Neural cell (in vitro differentiated cells): ENCODE measurements at regions not wholly inside any gene's neighbourhood (a gene's known extent, or its start where the extent isn't known, plus 50 kb on each side); places are given as distances from the start of the nearest gene placed in this dataset.

ENCODE experiments used
- H2AFZ ChIP-seq: fragments of 200-600, 300-800 bp; sonication (generic), shearing (Covaris generic); 2 replicates; pipeline ENCODE4 v1.6.0; 2014; ENCODE audit warnings: low read depth, mild to moderate bottlenecking, antibody characterized with exemption, low read length, moderate library complexity
- H3F3A ChIP-seq: fragments of 200-600 bp; shearing (Covaris generic); 2 replicates; pipeline ENCODE4 v1.6.1; 2016; ENCODE audit warnings: mild to moderate bottlenecking, moderate library complexity, mixed read lengths, antibody characterized with exemption, low read length; ENCODE audit not compliant: insufficient read depth, poor library complexity, severe bottlenecking
- H3K27ac ChIP-seq: fragments of 200-600, 300-800 bp; sonication (generic), shearing (Covaris generic); 2 replicates; pipeline ENCODE4 v1.5.1; 2014; ENCODE audit warnings: mild to moderate bottlenecking, low read length, moderate library complexity
- H3K27me3 ChIP-seq: fragments of 300-800, 200-600 bp; sonication (generic), shearing (Covaris generic); 2 replicates; pipeline ENCODE4 v1.6.0; 2014; ENCODE audit warnings: mild to moderate bottlenecking, low read depth, low read length, moderate library complexity; ENCODE audit not compliant: insufficient read depth
- H3K36me3 ChIP-seq: fragments of 300-800, 200-600 bp; sonication (generic), shearing (Covaris generic); 2 replicates; pipeline ENCODE4 v1.5.1; 2014; ENCODE audit warnings: mild to moderate bottlenecking, antibody characterized with exemption, low read length, moderate library complexity; ENCODE audit not compliant: insufficient read depth
- H3K4me2 ChIP-seq: fragments of 300-800, 200-600 bp; sonication (generic), shearing (Covaris generic); 2 replicates; pipeline ENCODE4 v1.6.0; 2014; ENCODE audit warnings: mild to moderate bottlenecking, low read length
- H3K4me3 ChIP-seq: fragments of 300-800, 200-600 bp; sonication (generic), shearing (Covaris generic); 2 replicates; pipeline ENCODE4 v1.5.1; 2014; ENCODE audit warnings: mild to moderate bottlenecking, low read length, moderate library complexity
- H3K79me2 ChIP-seq: fragments of 200-600 bp; shearing (Covaris generic); replicated peaks from 2 replicates; pipeline ENCODE4 v1.6.0; 2014; ENCODE audit warnings: mild to moderate bottlenecking, low read length, moderate library complexity; ENCODE audit not compliant: insufficient read depth
- H3K9ac ChIP-seq: fragments of 300-800, 200-600 bp; sonication (generic), shearing (Covaris generic); 2 replicates; pipeline ENCODE4 v1.6.1; 2016; ENCODE audit warnings: mild to moderate bottlenecking, low read length, mixed read lengths
- H3K9me2 ChIP-seq: fragments of 200-600 bp; shearing (Covaris generic); 2 replicates; pipeline ENCODE4 v1.6.1; 2016; ENCODE audit warnings: mild to moderate bottlenecking, low read length, mixed read lengths; ENCODE audit not compliant: insufficient read depth
- H3K9me3 ChIP-seq: fragments of 200-600, 300-800 bp; sonication (generic), shearing (Covaris generic); 2 replicates; pipeline ENCODE4 v1.6.1; 2016; ENCODE audit warnings: mild to moderate bottlenecking, mixed run types, low read length, moderate library complexity, mixed read lengths
- H4K20me1 ChIP-seq: fragments of 200-600 bp; shearing (Covaris generic); 2 replicates; pipeline ENCODE4 v1.6.1; 2016; ENCODE audit warnings: mild to moderate bottlenecking, mixed run types; ENCODE audit not compliant: insufficient read depth
- EP300 ChIP-seq: fragments of 450-650 bp; conservative IDR thresholded peaks from 2 replicates; pipeline ENCODE4 v1.6.1; 2014; ENCODE audit warnings: antibody characterized with exemption, mild to moderate bottlenecking, moderate library complexity; ENCODE audit not compliant: poor library complexity, severe bottlenecking
- EZH2 ChIP-seq: fragments of 200-600, 300-800 bp; shearing (Covaris generic), sonication (generic); IDR thresholded peaks from 2 replicates; pipeline ENCODE4 v1.6.1; 2014; ENCODE audit warnings: antibody characterized with exemption, low read length, borderline replicate concordance, mild to moderate bottlenecking; ENCODE audit not compliant: insufficient read depth, poor library complexity, severe bottlenecking
- MXI1 ChIP-seq: fragments of 450-650 bp; conservative IDR thresholded peaks from 2 replicates; pipeline ENCODE4 v1.6.1; 2014; ENCODE audit warnings: antibody characterized with exemption, mild to moderate bottlenecking; ENCODE audit not compliant: poor library complexity, severe bottlenecking
- POLR2AphosphoS5 ChIP-seq: IDR thresholded peaks from 2 replicates; pipeline ENCODE4 v1.6.1; 2012
- RAD21 ChIP-seq: fragments of 450-650 bp; conservative IDR thresholded peaks from 2 replicates; pipeline ENCODE4 v1.6.1; 2014; ENCODE audit warnings: antibody characterized with exemption, mild to moderate bottlenecking, moderate library complexity
- REST ChIP-seq: IDR thresholded peaks from 2 replicates; pipeline ENCODE4 v1.6.1; 2012; ENCODE audit warnings: borderline replicate concordance
- SMC3 ChIP-seq: fragments of 450-650 bp; conservative IDR thresholded peaks from 2 replicates; pipeline ENCODE4 v1.6.1; 2014; ENCODE audit warnings: antibody characterized with exemption, mild to moderate bottlenecking, moderate library complexity; ENCODE audit not compliant: poor library complexity
- TAF1 ChIP-seq: IDR thresholded peaks from 2 replicates; pipeline ENCODE4 v1.6.1; 2012; ENCODE audit warnings: low read depth
- TF ChIP-seq, protein P1 (sequence below): fragments of 450-650 bp; IDR thresholded peaks from 2 replicates; pipeline ENCODE4 v1.5.1; 2014; ENCODE audit warnings: antibody characterized with exemption, mild to moderate bottlenecking, moderate library complexity; ENCODE audit not compliant: poor library complexity, severe bottlenecking

DNA sequence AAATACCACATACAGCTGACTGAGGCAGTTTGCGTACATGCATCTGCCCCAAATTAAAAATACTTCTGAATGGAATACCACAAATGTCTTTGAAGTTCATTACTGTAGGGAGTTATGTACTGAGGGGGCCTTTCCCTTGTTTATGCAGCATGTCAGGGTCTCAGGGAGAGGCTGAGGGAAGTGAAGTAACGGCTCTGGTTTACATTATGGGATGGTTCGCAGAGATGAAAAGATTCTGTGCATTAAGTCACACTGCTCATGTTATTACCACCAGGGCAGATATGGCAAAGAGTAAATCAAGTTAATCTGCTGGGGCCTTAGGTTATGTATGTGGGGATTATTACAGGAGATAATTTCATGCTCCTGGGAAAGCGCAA lies 385.9 kb upstream of the RND3 start:
- no peaks in the 10 kb centered on the region for H3K27me3 ChIP-seq
- H3K79me2 ChIP-seq = no peaks in the 10 kb centered on the region
- H2AFZ ChIP-seq = no peak overlapping the region
- H3K9me2 ChIP-seq = no peaks in the 10 kb centered on the region
- H4K20me1 ChIP-seq = no peaks in the 10 kb centered on the region
- no peaks in the 10 kb centered on the region for H3K36me3 ChIP-seq
- H3K4me3 ChIP-seq = no peak overlapping the region
- H3K9ac ChIP-seq = peak overlapping the region; percentile 2
- no peak for TF ChIP-seq EZH2
- no peak for TF ChIP-seq TAF1
- no peak for TF ChIP-seq MXI1
- H3K9me3 ChIP-seq = no peaks in the 10 kb centered on the region
- no peak overlapping the region for H3K4me2 ChIP-seq
- H3F3A ChIP-seq = no peaks in the 10 kb centered on the region
- no peak overlapping the region for H3K27ac ChIP-seq

DNA sequence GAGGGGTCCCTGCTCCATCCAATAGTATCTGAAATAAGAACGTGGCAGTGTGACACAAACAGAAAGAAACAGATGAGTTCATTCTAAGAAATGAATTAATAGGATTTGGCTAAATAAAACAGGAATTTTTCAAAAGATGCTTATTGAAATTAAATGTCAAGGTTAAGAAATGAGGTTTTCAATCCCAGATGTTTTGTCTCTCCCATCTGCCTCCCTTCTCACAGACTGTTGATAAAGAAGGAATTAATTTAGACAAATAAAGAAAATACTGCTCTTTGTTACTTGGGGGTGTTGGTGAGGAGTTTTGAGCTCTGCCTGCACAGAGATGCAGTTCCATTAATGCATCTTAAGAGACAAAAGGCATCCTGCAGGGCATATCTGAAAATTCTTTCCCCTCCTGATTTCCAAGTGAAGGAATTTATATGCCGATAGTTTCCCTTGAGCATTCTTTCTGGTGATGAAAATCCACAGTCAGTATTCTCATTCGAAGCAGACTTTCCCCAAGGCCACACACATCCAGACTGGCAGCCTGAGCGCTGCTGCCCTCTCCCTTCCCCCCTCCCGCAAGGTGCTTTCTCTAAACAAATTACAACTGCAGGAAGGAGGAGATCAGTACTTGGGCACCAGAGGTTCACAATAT lies 385.4 kb upstream of the RND3 start:
- no peaks in the 10 kb centered on the region for H3K27me3 ChIP-seq
- no peaks in the 10 kb centered on the region for H3K79me2 ChIP-seq
- H3K4me2 ChIP-seq = no peak overlapping the region
- peak overlapping the region; percentile 2 for H3K9ac ChIP-seq
- H3K9me2 ChIP-seq = no peaks in the 10 kb centered on the region
- no peak overlapping the region for H3K27ac ChIP-seq
- H3K4me3 ChIP-seq = no peak overlapping the region
- H3K36me3 ChIP-seq = no peaks in the 10 kb centered on the region
- TF ChIP-seq SMC3 (peak; percentile 26), EP300 (no peak), REST (no peak), RAD21 (peak; percentile 33), EZH2 (no peak), MXI1 (no peak), POLR2AphosphoS5 (no peak), TAF1 (no peak)
- TF ChIP-seq, protein P1, sequence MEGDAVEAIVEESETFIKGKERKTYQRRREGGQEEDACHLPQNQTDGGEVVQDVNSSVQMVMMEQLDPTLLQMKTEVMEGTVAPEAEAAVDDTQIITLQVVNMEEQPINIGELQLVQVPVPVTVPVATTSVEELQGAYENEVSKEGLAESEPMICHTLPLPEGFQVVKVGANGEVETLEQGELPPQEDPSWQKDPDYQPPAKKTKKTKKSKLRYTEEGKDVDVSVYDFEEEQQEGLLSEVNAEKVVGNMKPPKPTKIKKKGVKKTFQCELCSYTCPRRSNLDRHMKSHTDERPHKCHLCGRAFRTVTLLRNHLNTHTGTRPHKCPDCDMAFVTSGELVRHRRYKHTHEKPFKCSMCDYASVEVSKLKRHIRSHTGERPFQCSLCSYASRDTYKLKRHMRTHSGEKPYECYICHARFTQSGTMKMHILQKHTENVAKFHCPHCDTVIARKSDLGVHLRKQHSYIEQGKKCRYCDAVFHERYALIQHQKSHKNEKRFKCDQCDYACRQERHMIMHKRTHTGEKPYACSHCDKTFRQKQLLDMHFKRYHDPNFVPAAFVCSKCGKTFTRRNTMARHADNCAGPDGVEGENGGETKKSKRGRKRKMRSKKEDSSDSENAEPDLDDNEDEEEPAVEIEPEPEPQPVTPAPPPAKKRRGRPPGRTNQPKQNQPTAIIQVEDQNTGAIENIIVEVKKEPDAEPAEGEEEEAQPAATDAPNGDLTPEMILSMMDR = peak; percentile 26
- H4K20me1 ChIP-seq = no peaks in the 10 kb centered on the region
- no peaks in the 10 kb centered on the region for H3K9me3 ChIP-seq
- no peak overlapping the region for H2AFZ ChIP-seq
- H3F3A ChIP-seq = no peaks in the 10 kb centered on the region
